ENCODE measurements at regions not wholly inside any gene's neighbourhood (a gene's known extent, or its start where the extent isn't known, plus 50 kb on each side); places are given as distances from the start of the nearest gene placed in this dataset.

DNA sequence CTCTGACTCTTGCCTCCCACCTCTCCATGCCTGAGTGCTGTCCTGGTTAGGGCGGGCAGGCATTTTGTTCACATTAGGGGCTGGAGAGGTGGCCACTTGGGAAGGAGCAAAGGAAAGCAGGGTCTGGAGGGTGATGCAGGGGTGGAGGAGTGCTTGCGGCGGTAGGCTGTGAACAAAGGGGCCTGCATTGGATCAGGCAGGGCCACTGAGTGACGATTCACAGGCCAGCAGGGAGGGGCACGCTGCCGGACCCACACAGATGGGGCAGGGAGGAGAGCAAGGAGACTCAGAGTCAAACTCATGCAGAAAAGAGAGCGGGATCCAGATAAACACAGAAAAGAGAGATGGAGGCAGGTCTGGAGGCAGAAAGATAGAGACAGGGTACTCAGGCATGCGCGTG, 58.4 kb upstream of the TBX3 start:
- TF ChIP-seq, protein P1, sequence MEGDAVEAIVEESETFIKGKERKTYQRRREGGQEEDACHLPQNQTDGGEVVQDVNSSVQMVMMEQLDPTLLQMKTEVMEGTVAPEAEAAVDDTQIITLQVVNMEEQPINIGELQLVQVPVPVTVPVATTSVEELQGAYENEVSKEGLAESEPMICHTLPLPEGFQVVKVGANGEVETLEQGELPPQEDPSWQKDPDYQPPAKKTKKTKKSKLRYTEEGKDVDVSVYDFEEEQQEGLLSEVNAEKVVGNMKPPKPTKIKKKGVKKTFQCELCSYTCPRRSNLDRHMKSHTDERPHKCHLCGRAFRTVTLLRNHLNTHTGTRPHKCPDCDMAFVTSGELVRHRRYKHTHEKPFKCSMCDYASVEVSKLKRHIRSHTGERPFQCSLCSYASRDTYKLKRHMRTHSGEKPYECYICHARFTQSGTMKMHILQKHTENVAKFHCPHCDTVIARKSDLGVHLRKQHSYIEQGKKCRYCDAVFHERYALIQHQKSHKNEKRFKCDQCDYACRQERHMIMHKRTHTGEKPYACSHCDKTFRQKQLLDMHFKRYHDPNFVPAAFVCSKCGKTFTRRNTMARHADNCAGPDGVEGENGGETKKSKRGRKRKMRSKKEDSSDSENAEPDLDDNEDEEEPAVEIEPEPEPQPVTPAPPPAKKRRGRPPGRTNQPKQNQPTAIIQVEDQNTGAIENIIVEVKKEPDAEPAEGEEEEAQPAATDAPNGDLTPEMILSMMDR (IDR thresholded peaks at IDR 0.05; ENCODE audit: low read depth, low read length), result no peak
- TF ChIP-seq MYC (IDR thresholded peaks at IDR 0.05; ENCODE audit: low read depth, low read length), result no peak
- no peak for TF ChIP-seq POLR2A (IDR thresholded peaks at IDR 0.05; ENCODE audit: extremely low read depth, insufficient read length)
- TF ChIP-seq, protein P2, sequence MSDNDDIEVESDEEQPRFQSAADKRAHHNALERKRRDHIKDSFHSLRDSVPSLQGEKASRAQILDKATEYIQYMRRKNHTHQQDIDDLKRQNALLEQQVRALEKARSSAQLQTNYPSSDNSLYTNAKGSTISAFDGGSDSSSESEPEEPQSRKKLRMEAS (IDR thresholded peaks at IDR 0.05; ENCODE audit: low read depth, low read length), result no peak
- DNase-seq (ENCODE audit: low read depth), result no peak
- H3K4me3 ChIP-seq (ENCODE audit: low read depth, low read length), result no peak overlapping the region

DNA sequence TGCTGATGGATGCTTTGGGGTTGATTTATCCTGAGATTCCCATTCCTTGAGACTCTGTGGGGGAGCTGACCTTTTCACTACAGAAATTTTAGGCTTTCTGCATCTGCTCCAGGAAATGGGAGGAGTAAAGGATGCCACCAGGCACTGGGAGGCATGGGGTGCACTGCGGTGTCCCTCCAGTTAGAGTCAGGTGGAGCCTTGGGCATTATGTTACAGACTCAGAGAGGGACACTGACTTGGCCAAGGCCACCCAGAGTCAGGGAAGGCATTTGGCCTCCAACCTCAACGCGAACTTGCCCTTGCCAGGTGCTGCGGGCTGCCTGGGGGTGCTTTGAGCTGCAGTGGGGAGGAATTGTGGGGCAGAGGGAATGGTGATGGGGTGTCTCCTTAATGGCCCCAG, 58.0 kb upstream of the TBX3 start:
- no peak for DNase-seq (ENCODE audit: low read depth)
- no peak overlapping the region for H3K4me3 ChIP-seq (ENCODE audit: low read depth, low read length)
- TF ChIP-seq, protein P2 (IDR thresholded peaks at IDR 0.05; ENCODE audit: low read depth, low read length), result no peak
- TF ChIP-seq POLR2A (IDR thresholded peaks at IDR 0.05; ENCODE audit: extremely low read depth, insufficient read length) (no peak), MYC (IDR thresholded peaks at IDR 0.05; ENCODE audit: low read depth, low read length) (no peak)
- TF ChIP-seq, protein P1 (IDR thresholded peaks at IDR 0.05; ENCODE audit: low read depth, low read length), result no peak

DNA sequence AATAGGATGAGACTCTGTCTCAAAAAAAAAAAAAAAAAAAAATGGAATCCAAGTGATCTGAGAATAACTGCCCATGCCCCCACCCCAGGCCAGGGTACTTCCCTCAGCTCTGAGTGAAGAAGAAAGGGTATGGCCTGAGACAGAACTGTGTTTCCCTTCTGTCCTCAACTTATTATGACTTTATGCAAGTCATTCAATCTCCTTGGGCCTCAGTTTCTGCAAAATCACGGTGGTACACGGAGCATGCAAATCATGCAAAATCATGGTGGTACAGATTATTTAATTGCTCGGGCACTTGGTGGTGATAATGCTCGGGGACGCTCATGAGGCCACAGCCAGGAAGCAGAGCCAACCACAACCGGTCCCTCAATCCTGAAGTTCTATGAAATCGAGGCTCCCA, 56.5 kb upstream of the TBX3 start:
- H3K4me3 ChIP-seq (ENCODE audit: low read depth, low read length), result no peak overlapping the region
- no peak for DNase-seq (ENCODE audit: low read depth)
- TF ChIP-seq POLR2A (IDR thresholded peaks at IDR 0.05; ENCODE audit: extremely low read depth, insufficient read length) (no peak), MYC (IDR thresholded peaks at IDR 0.05; ENCODE audit: low read depth, low read length) (no peak)

DNA sequence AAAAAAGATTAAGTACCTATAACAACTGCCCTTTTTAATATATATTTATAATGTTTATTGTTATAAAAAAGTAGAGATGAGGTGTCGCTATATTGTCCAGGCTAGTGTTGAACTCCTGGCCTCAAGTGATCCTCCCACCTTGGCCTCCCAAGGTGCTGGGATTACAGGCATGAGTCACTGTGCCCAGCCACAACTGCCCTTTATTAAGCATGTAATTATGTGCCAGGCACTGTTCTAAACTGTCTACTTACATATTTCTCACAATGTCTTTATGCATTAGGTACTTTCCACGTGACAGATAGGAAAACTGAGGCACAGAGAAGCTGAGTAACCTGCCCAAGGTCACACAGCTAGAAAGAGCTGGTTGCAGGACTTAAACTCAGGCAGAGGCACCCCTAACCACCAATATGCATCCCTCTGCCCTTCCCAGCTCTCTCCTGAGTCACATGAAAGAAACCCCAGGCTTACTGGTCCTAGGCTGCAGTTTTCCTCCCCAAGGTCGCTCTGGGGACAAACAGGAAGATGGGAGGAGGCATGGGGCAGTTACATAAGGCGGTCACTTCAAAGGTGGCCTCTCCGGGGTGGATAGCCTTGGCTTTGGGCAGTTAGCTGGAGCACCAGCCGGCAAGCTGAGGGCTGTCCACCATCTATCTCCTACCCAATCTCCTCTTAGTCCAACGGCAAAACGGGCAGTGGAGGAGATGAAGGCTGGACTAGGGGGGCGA, 54.6 kb upstream of the TBX3 start:
- TF ChIP-seq, protein P2 (IDR thresholded peaks at IDR 0.05; ENCODE audit: low read depth, low read length), result no peak
- TF ChIP-seq MYC (IDR thresholded peaks at IDR 0.05; ENCODE audit: low read depth, low read length) (no peak), POLR2A (IDR thresholded peaks at IDR 0.05; ENCODE audit: extremely low read depth, insufficient read length) (no peak)
- TF ChIP-seq, protein P1 (IDR thresholded peaks at IDR 0.05; ENCODE audit: low read depth, low read length), result no peak
- H3K4me3 ChIP-seq (ENCODE audit: low read depth, low read length), result no peak overlapping the region
- DNase-seq (ENCODE audit: low read depth), result no peak

DNA sequence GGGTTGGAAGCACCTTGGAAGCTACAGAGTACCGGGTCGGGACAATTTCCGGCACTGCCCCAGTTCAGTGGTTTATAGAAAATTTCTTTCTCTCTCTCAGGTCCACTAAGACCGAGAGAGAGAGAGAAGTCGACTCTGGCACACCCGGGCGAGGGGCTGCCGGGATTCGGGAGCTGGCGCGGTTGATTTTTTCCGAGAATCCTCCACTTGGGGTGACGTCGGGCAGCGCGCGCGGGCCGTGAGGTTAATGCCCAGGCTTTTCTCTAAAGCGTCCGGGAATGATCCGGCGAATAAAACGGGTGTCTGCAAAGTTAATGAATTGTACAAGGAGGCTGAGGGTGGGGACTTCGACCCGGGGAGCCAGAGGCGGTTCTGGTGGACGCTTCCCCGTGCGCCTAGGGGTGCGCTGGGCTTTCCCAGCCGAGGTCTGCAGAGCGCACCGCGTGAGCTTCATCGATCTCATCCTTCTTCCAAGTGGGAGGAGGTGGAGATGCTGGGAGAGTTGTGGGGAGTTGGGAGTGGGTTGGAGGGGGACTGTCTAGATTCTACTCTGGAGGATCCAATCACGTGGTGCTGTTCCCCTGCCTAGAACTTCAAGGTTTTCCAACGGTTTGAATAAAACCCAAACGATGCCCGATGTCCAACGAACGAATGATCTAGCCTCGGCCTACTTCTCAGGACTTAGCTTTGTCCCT, 51.9 kb upstream of the TBX3 start:
- no peak for DNase-seq (ENCODE audit: low read depth)
- no peak overlapping the region for H3K4me3 ChIP-seq (ENCODE audit: low read depth, low read length)
- TF ChIP-seq MYC (IDR thresholded peaks at IDR 0.05; ENCODE audit: low read depth, low read length), result no peak

DNA sequence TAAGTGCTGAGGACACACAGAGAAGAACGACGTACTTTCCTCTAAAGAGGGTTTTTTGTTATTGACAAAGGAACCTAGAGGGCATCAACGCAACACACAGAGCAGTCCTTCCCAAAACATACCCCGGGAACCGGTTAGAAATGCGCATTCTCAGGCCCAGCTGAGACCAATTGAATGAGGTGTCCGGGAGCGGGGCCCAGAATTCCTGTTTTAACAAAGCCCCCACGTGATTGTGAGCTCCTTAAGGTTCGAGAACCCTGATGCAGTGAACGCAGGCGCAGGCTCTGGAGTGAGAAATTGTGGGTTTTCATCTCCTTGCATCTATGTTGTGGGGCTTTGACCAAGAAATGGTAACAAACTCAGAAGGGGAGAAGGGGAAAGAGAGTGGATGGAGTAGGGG, 51.0 kb upstream of the TBX3 start:
- H3K4me3 ChIP-seq (ENCODE audit: low read depth, low read length), result no peak overlapping the region
- TF ChIP-seq, protein P1 (IDR thresholded peaks at IDR 0.05; ENCODE audit: low read depth, low read length), result no peak
- TF ChIP-seq, protein P2 (IDR thresholded peaks at IDR 0.05; ENCODE audit: low read depth, low read length), result no peak
- TF ChIP-seq MYC (IDR thresholded peaks at IDR 0.05; ENCODE audit: low read depth, low read length) (no peak), POLR2A (IDR thresholded peaks at IDR 0.05; ENCODE audit: extremely low read depth, insufficient read length) (no peak)
- DNase-seq (ENCODE audit: low read depth), result no peak
